ENCODE measurements at regions not wholly inside any gene's neighbourhood (a gene's known extent, or its start where the extent isn't known, plus 50 kb on each side); places are given as distances from the start of the nearest gene placed in this dataset.
"Not testable (repeated sequence)": the region's sequence is repeated elsewhere in the genome, so short reads cannot be mapped to it uniquely, and the experiment has no call there.

DNA sequence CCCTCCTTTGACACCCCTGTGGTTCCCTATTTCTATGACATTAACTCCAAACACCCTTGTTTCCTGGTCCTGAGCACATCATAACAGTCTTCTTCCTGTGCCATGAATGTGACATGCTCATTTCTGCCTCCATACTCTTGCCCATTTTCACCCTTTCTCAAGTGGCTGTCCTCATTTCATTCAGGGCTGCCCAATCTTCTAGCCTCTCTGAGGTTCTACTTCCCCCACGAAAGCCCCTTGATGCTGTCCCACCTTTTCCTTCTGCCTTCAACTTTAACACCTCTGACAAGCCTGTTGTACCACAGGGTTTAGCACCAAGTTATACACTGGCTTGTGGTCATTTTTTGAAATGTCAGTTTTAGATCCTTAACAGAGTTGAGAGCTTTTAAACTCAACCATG, 136.2 kb upstream of the BOD1L1 start:
- no peak for DNase-seq (ENCODE audit: low spot score)

DNA sequence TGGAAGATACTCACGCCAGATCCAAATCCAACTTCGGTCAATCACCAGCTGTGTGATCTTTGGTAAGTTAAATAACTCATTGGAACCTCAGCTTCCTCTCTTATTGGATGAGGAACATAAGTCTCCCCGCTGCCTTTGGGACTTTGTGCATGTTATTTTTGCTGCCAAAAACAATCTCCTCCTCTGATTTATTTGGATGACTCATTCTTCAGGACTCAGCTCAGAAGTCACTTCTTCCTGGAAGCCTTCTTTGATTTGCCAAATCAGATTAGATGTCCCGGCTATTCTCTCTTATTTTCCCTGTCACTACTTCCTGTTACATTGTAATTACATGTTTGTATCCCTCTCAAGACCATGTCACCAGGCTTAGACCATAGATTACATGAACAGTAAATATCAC, 138.0 kb upstream of the BOD1L1 start:
- no peak for DNase-seq (ENCODE audit: low spot score)

DNA sequence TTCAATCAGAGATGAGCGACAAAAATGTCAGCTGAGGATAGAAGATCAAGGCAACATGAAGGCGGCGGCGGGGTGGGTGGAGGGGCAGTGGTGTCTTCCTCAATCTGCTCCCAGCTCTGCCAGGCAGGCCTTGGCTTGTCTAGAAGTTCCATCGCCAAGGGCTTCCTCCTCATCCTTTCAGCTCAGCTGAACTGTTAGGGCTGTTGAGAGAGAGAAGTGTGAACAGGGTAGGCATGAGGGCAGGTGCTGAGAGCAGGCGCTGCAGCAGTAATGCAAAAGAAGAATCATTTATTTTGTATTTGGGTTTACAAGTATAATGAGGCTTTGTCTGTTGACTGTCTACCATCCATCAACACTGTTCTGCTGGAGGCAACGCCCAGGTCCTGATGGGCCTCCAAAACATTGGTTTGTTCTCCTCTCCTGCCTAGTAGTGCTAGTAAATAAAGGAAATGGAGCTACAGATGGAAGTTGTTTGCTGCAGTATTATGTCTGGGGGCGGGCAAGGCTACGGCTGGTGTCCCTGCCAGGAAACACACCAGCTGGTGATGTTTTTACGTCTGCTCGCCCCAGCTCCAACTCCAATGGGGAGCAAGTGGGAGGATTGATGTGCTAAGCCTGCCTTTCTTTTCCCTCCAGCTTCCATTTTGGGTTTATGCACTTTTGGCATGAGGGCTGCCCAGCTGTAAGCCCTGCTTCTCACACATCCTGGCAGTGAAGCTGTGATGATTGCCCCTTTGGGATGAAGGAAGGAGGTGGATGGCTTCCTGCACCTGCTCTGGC, 139.4 kb upstream of the BOD1L1 start:
- DNase-seq (ENCODE audit: low spot score), result no peak

DNA sequence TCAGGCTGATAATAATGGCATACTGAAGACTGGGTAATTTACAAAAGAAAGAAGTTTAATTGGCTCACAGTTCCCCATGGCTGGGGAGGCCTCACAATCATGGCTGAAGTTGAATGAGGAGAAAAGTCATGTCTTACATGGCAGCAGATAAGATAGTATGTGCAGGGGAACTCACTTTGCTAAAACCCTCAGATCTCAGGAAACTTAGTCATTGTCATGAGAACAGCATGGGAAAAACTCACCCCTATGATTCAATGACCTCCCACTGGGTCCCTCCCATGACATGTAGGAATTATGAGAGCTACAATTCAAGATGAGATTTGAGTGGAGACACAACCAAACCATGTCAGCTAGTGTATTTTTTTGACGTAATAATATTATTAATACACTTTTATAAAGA, 149.8 kb upstream of the BOD1L1 start:
- no peak for DNase-seq (ENCODE audit: low spot score)

DNA sequence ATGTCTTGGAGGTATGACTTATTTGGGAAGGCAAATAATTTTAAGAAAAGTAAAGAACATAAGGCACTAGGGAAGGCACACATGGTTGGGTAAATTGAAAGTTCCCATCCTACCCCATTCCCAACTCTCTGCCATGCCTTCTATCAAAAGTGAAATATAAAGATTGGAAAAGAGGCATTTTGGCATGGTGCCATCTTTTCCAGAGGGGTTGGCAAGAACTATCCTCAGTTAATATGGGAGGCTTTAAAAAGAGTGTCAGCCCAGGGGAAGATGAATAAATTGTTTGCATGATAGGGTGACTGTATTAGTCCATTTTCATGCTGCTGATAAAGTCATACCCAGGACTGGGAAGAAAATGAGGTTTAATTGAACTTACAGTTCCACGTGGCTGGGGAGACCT, 150.8 kb upstream of the BOD1L1 start:
- no peak for DNase-seq (ENCODE audit: low spot score)

DNA sequence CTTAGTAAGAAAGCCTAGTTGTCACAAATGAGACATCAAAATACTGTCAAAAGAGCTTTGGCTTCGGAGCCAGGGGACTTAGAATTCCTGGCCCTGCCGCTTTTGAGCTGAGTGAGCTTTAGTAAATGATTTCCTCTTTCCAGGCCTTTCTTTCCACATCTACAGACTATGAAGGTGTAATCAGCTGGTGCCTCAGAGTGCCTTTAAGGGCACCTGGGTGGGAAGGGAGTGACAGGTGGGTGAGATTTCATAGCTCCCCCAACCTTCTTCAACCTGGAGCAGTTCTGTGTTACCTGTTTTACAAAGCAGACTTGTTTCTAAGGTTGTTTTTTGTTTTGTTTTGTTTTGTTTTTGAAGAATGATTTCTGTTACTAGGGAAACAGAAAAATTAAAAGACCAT, 154.7 kb upstream of the BOD1L1 start:
- no peak for DNase-seq (ENCODE audit: low spot score)

DNA sequence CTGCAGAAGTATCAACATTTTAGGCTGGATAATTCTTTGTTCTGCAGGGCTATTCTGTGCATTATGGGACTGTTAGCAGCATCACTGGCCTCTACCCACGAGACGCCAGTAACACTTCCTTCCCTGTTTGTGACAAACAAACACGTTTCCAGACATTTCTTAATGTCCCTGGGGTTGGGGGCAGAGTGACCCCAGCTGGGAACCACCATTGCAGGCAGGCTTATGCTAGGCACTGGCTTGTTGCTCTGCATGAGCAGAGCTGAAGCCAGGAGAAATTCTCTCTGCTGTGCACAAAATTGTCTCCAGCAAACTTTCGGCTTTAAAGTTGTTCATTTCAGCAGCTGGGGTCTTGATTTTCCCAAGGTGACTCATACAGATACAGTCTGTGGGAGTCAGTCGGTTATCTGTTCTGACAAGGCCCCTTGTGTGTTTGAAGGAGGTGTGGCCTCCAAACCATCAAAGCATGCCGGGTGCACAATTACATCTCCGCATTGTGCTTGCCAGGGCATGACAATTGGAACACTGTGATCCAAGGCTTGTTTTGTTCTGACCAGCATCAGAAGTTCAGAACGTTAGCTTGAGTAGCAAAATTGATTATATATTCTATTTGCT, 156.4 kb upstream of the BOD1L1 start:
- peak; percentile 92 for DNase-seq (ENCODE audit: low spot score)

DNA sequence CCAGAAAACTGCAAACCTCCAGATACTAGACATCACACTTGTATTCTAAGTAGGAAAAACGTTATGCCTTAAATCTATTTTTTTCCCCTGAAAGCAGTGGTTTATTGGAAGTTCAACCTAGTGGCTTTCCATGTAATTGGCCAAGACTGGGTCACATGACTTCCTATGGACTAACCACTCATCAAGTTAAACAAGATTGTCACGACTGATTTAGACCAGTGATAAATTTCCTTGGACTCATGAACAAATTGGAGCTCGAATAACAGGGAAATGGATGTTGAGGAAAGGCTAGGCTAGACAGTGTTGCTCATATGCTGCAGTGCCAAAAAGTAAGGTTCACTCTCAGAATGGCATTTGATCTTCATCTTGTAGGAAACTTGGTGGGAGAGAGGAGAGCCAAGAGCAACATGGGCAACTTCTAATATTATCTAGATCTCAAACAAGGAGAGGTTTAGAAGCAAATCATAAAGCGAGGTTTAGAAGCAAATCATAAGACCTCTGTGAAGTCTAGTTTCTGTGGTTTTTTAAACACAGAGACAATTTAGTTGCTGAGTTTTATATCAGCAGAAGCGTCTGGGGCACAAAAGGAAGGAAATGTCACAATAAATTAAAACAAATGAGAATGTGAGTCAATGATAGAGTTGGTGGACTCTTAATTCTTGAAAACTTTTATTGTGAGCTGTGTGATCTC, 165.6 kb upstream of the BOD1L1 start:
- no peak for DNase-seq (ENCODE audit: low spot score)

DNA sequence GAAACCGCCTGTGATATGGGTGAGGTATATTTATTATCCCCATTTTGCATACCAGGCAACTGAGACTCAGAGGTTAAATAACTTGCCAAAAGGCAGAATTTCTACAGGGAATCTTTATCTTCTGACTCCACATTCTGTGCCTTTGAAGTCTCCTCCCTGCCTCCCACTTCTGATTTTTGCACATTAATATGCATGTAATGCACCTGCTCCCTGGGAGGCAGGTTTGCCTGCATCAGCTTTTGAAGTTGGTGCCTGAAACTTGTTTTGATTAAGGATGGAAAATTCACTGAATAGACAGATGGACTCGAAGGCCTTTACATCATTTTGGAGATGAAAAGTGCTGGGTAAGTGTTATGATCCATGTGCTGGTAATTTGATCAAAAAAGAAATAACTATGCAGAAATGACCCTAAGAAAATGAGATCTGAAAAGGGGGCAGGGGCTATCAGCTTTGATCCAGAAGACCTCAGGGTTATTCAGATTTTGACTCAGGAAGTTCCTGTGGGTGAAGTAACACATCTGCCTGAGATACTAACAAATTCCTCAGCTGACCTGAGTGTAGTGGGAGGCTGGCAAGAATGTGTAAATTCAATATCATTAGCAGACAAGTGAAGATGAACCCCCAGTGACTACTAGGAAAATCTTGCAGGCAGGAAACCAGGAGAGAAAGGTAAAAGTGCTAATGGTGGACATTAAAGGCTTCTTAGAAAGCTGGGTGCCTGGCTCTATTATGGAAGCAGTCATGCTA, 167.5 kb upstream of the BOD1L1 start:
- DNase-seq (ENCODE audit: low spot score), result no peak

DNA sequence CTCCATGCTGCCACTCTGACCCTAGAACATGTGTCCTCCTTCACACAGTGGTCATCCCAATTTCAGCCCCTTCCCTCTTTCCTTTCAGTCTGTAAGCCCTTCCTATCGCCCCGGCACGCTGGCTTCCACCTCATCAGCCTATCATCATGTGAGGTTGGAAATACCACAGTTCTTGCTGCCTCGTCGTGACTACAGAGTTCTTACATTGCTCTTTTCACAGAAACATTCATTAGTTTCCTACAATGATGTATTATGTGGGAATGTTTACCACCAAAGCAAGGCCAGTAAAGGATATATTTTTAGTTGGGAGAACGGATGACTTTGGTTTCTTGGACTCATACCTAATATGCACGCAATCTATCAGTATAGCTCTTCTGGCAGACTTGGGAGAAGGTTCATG, 169.5 kb upstream of the BOD1L1 start:
- DNase-seq (ENCODE audit: low spot score), result no peak

DNA sequence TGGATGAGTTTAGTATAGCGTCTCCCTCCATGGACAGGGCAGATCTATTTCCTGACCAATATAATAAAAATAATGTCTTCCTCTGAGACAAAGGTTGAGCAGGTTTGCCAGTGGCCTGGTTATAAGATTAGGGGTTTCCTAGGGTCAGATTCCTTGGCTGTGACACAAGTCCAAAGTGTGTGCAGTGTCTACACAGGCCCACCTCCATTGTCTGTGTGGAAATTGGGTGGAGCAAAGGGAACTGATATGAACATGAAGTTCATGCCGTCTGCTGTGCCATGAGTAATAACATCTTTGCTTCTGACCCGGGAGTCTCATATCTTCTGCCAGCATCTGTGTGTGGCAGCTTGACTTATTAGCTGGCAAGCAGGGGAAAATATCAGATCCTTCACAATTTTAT, 187.7 kb upstream of the BOD1L1 start:
- no peak for DNase-seq (ENCODE audit: low spot score)

DNA sequence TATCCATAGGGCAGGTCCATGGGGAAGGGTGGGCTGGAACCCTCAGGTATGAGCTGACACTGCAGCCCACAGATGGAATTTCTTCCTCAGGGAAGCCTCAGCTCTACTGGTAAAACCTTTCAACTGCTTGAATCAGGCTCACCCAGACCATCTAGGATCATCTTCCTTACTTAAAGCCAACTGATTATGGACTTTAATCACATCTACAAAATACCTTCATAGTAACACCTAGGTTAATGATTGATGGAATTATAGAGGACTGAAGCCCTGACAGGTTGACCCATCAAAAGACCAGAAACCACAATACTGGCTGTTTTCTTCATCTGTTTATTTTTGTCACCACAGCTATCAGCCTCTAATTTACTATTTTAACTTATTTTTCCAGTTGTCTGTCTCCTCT, 188.9 kb upstream of the BOD1L1 start:
- DNase-seq (ENCODE audit: low spot score), result no peak

DNA sequence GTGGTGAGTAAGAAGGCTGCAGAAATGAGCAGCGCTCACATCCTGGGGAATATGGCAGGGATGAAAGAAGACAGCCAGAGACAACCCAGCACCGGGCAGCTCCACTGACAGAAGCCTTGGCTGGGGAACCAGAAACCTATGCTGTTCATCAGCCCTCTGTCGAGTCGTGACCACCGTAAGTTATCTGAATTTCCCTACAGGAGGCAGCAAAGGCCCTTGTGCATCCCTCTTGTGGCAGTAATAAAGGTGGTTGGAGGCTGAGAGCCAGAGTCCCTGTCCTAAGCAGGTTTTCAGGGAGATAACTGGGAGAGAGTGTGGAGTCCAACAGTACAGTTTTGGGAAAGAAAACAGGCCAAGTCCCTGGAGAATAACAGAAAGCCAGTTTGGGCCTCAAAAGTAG, 194.0 kb upstream of the BOD1L1 start:
- DNase-seq (ENCODE audit: low spot score), result no peak

DNA sequence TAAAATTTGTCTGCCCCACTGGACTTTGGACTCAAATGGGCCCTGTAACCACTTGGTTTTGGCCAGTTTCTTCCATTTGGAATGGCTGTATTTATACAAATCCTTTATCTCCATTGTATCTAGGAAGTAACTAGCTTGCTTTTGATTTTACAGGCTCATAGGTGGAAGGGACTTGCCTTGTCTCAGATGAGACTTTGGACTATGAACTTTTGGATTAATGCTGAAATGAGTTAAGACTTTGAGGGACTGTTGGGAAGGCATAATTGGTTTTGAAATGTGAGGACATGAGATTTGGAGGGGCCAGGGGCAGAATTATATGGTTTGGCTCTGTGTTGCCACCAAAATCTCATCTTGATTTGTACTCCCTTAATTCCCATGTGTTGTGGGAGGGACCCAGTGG, 198.3 kb upstream of the BOD1L1 start:
- DNase-seq (ENCODE audit: low spot score), result not testable (repeated sequence)

DNA sequence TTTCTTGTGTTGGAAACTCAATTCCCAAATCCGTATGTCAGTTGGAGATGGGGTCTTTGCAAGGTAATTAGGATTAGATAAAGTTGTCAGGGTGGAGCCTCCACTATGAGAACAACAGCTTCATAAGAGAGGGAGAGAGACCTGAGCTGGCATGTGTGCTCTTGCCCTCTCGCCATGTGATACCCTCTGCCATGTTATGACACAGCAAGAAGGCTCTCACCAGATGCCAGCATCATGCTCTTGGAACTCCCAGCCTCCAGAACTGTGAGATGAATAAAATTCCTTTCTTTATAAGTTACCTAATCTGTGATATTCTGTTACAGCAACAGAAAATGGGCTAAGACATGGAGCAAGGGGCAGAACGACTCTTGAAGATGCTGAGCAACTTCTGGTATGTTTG, 201.9 kb upstream of the BOD1L1 start:
- no peak for DNase-seq (ENCODE audit: low spot score)

DNA sequence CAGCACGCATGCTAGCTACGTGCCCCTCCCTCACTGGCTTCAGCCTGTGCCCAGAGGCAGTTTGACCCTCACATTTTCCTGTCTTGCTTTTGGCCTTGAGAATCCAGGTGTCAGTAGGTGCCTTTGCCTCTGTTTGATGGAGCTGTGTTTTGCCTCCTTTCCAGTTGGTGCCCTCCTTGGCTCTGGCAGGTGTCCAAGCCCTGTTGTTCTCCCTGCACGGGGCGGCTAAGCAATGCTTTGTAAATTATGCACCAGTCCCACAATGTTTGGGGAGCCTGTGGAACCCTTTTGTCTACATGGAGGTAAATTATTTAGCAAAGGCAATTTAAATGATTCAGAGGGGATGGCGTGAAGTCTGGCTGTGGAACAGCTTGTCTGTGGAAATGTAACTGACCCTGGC, 202.9 kb upstream of the BOD1L1 start:
- no peak for DNase-seq (ENCODE audit: low spot score)

DNA sequence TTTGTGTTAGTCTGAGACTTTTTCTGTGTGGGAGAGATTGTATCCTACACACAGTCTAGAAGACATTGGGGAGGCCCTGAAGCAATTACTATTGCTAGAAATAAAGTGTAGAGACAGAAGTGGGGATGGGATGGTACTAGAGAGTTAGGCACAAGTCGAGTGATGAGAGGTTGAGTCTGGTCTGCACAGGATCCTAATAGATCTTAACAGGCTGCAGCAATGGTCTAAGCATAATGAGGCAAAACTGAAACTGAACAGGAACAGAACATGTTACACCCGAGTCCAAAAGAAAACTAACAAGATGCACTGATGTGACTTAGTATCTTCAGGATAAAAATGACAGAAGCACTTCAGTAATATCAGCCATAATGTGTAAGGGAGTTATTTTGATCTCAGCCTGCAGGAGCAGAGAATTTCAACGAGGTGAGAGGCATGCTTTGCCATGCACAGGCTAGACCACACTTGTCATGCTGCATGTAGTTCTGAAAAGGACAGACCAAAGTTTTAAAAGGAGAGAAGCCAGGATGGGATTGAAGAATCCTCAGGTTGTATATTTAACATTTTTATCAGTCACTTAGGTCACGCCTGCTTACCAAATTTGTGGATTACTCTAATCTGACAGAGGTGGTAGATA, 205.8 kb upstream of the BOD1L1 start:
- DNase-seq (ENCODE audit: low spot score), result no peak

DNA sequence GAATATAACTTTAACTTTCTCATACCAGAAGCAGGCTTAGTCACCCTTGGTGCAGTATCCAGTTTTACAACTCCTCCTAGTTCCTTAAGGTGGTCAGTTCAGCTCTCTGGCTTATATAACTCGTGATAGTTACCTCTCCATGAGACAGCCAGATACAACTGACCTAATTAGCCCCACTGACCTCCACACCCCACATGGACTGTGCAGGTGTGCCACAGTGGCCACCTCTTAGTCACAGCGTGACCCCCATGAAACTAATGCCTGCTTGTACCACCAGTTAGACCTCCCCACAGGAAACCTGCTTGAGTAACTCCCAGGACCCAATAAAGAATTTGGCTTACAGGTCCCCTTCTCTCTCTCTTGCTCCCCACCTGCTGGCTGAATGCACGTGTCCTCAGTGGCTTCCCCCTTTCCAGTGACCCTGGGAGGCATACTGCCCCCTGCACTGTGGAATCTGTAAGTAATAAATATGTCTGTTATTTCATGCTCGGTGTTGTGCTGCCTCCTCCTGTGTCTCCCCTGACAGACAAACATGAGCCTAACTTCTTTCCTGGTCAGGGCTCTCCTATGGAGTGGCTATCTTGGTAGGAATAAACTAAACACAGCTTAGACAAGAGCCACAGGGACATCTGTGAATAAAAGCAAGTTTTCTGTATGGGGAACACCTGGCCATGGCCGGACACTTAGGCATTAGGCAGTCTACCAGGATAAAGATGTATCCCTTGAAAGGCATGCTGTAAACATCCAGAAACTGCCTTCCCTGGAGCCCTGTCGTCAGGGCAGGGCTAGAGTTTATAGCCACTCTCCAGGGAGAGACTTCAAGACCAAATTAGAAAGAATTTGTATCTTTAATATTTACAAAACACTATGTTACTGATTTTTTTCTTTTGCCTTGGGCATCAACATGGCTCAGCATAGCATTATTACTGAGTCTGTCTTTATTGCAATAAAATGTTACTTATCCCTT, 209.7 kb upstream of the BOD1L1 start:
- DNase-seq (ENCODE audit: low spot score), result no peak

DNA sequence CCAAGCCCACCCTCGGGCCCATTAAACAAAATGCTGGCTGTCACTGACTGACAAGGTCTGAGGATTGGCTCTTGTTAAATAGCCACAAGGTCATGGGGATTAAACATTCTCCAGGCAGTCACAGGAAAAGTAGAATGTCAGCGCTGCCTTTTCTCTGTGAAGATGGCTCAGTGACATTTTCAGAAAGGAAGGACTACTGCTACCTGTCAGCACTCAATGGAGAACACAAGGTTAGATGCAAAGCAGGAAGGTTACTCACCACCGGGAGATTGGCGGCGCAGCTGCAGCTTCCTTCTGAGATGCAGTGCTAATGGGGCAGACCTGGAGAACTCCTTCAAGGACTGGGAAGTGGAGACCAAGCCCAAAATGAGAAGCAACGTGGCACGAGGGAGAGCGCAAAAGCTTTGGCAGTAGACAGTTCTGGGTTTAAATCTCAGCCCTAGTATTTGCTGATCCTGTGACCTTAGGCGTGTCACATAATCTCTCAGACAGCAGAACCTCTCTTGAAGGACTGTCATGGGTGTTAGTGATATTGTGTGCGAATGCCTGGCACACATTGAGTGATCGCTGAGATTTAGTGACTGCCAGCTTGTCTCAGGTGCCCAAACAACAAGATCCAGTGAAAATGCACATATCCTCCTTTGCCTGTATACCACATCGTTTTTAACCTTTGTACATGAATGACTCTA, 213.1 kb upstream of the BOD1L1 start:
- DNase-seq (ENCODE audit: low spot score), result no peak

DNA sequence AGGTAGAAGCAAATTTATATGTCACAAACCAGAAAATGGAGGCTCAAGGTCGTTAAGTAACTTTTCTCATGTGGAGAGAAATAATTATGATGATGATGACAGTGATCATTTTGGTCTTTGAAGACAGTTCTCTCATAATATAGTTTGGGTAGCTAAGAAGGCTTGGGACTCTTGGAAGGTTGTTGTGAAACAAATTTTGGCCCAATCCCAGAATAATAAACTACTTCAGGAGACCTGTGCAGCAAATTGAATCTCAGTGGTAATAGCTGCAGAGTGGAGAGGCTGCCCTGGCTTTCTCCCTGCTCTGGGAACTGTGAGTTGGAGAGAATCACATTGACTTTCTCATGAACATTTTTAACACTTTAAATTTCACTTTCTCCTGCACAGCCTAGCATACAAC, 217.2 kb upstream of the BOD1L1 start:
- no peak for DNase-seq (ENCODE audit: low spot score)

Data from globus pallidus (tissue), 1 donor.